ENCODE measurements at regions not wholly inside any gene's neighbourhood (a gene's known extent, or its start where the extent isn't known, plus 50 kb on each side); places are given as distances from the start of the nearest gene placed in this dataset.

- Mint-ChIP-seq H3K4me1 (ENCODE audit: low read depth) (no peaks in the 10 kb centered on the region), H3K9me3 (ENCODE audit: low read depth) (peaks cover 26% of the 10 kb centered on the region), H3K27me3 (no peaks in the 10 kb centered on the region), H3K27ac (no peak overlapping the region), H3K36me3 (ENCODE audit: insufficient read depth) (no peaks in the 10 kb centered on the region), H3K4me3 (ENCODE audit: low read depth) (no peak overlapping the region)
- no peak for DNase-seq (ENCODE audit: low spot score, unreplicated experiment)
- TF ChIP-seq, protein P1, sequence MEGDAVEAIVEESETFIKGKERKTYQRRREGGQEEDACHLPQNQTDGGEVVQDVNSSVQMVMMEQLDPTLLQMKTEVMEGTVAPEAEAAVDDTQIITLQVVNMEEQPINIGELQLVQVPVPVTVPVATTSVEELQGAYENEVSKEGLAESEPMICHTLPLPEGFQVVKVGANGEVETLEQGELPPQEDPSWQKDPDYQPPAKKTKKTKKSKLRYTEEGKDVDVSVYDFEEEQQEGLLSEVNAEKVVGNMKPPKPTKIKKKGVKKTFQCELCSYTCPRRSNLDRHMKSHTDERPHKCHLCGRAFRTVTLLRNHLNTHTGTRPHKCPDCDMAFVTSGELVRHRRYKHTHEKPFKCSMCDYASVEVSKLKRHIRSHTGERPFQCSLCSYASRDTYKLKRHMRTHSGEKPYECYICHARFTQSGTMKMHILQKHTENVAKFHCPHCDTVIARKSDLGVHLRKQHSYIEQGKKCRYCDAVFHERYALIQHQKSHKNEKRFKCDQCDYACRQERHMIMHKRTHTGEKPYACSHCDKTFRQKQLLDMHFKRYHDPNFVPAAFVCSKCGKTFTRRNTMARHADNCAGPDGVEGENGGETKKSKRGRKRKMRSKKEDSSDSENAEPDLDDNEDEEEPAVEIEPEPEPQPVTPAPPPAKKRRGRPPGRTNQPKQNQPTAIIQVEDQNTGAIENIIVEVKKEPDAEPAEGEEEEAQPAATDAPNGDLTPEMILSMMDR (IDR thresholded peaks at IDR 0.05; ENCODE audit: unreplicated experiment), result no peak
Measured at GRCh38 chr4:22986881-22987280, 294.1 kb downstream of the GBA3 start.

- no peak for DNase-seq (ENCODE audit: low spot score, unreplicated experiment)
- no peaks in the 10 kb centered on the region for H3K36me3 Mint-ChIP-seq (ENCODE audit: insufficient read depth)
- no peaks in the 10 kb centered on the region for H3K4me1 Mint-ChIP-seq (ENCODE audit: low read depth)
Measured at GRCh38 chr4:22986262-22986661, 293.5 kb downstream of the GBA3 start.

DNA sequence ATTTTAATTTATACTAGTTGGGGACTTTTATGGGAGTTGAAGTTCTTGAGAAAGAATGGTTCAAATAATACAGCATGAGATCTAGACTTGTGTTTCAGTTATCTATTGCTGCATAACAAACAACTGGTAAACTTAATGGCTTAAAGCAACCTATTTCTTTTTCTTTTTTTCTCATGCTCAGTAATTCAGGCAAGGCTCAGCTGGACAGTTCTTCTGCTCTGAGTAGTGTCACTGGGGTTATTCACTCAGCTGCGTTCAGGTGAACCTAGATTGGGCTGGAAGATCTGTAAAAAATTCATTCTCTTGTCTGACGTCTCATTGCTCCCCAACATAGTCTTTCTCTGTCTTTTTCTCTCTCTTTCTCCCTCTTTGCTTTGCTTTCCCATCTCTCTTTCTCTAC, 291.7 kb downstream of the GBA3 start:
- TF ChIP-seq, protein P1 (IDR thresholded peaks at IDR 0.05; ENCODE audit: unreplicated experiment), result no peak
- Mint-ChIP-seq H3K4me3 (ENCODE audit: low read depth) (no peak overlapping the region), H3K27ac (no peak overlapping the region), H3K4me1 (ENCODE audit: low read depth) (no peaks in the 10 kb centered on the region), H3K9me3 (ENCODE audit: low read depth) (peaks cover 33% of the 10 kb centered on the region), H3K27me3 (no peaks in the 10 kb centered on the region), H3K36me3 (ENCODE audit: insufficient read depth) (no peaks in the 10 kb centered on the region)
- DNase-seq (ENCODE audit: low spot score, unreplicated experiment), result no peak

More at GRCh38 chr4:22986262-22986661, 293.5 kb downstream of the GBA3 start:
- Mint-ChIP-seq H3K27me3 (no peaks in the 10 kb centered on the region), H3K27ac (no peak overlapping the region), H3K9me3 (ENCODE audit: low read depth) (peaks cover 29% of the 10 kb centered on the region), H3K4me3 (ENCODE audit: low read depth) (no peak overlapping the region)
- TF ChIP-seq, protein P1 (IDR thresholded peaks at IDR 0.05; ENCODE audit: unreplicated experiment), result no peak

DNA sequence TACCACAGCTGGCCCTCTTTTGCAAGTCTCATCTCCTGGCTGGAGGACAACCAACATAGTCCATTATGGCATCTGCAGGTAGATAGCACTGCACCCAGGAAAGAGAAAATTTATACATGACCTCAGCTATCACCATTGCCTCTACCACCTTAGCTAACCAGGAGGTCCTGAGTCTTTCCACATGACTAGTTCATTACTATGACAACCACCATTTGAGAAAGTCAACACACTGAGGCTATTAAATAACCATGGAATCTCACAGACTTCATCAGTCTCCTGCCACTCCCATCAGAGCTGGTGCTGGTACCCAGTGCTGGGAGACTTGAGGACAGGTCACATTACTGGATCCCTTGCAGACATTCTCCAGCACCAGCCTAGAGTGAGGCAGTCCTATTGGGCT, 285.9 kb downstream of the GBA3 start:
- no peaks in the 10 kb centered on the region for H3K27me3 Mint-ChIP-seq
- H3K4me1 Mint-ChIP-seq (ENCODE audit: low read depth), result no peaks in the 10 kb centered on the region
- H3K9me3 Mint-ChIP-seq (ENCODE audit: low read depth), result peaks cover 26% of the 10 kb centered on the region
- H3K36me3 Mint-ChIP-seq (ENCODE audit: insufficient read depth), result no peaks in the 10 kb centered on the region
- DNase-seq (ENCODE audit: low spot score, unreplicated experiment), result no peak
- H3K4me3 Mint-ChIP-seq (ENCODE audit: low read depth), result no peak overlapping the region
- H3K27ac Mint-ChIP-seq, result no peak overlapping the region
- TF ChIP-seq, protein P1 (IDR thresholded peaks at IDR 0.05; ENCODE audit: unreplicated experiment), result no peak

DNA sequence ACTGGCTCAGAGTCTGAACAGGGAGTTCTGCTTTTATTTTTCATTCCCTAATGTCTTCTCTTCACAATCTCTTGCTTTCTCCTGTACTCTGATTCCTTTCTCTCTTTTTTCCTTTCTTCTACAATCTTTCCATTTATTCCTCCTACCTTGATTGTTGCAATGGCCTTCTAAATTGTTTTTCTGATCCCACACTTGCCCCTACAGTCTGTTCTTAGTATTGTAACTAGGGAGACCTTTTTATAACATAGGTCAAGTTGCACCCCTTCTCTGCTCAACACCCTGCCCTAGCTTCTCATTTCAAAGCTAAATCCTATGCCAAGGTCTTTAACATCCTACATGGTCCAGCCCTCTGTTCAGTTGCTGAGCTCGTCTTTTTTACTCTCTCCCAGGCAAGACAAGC, 277.9 kb downstream of the GBA3 start:
- H3K9me3 Mint-ChIP-seq (ENCODE audit: low read depth), result peaks cover 15% of the 10 kb centered on the region
- H3K4me1 Mint-ChIP-seq (ENCODE audit: low read depth), result peaks cover 6% of the 10 kb centered on the region
- no peaks in the 10 kb centered on the region for H3K27me3 Mint-ChIP-seq
- DNase-seq (ENCODE audit: low spot score, unreplicated experiment), result no peak
- peaks cover 2% of the 10 kb centered on the region for H3K36me3 Mint-ChIP-seq (ENCODE audit: insufficient read depth)
- TF ChIP-seq, protein P1 (IDR thresholded peaks at IDR 0.05; ENCODE audit: unreplicated experiment), result no peak
- H3K27ac Mint-ChIP-seq, result no peak overlapping the region
- H3K4me3 Mint-ChIP-seq (ENCODE audit: low read depth), result no peak overlapping the region

Data from progenitor cell of endocrine pancreas (in vitro differentiated cells).